GM12891 (cell line): ENCODE measurements at regions not wholly inside any gene's neighbourhood (a gene's known extent, or its start where the extent isn't known, plus 50 kb on each side); places are given as distances from the start of the nearest gene placed in this dataset.

Experiments
- POLR2A ChIP-seq: IDR thresholded peaks from 2 replicates; pipeline ENCODE4 v1.6.1; 2011; ENCODE audit warnings: low read depth, low read length, control low read depth
- TAF1 ChIP-seq: IDR thresholded peaks from 2 replicates; pipeline ENCODE4 v1.6.1; 2011; ENCODE audit warnings: low read depth, low read length, control low read depth

GRCh38 chr1:221419513-221420095 is 322.3 kb downstream of the DUSP10 start:
- TF ChIP-seq TAF1, result no peak
- no peak for TF ChIP-seq POLR2A
